Ishikawa (cell line): ENCODE measurements at regions not wholly inside any gene's neighbourhood (a gene's known extent, or its start where the extent isn't known, plus 50 kb on each side); places are given as distances from the start of the nearest gene placed in this dataset.

Source experiments
- CEBPB ChIP-seq: IDR thresholded peaks from 2 replicates; pipeline ENCODE4 v1.6.1; 2012
- CREB1 ChIP-seq: IDR thresholded peaks from 2 replicates; pipeline ENCODE4 v1.6.1; 2012; ENCODE audit warnings: low read depth
- EGR1 ChIP-seq: IDR thresholded peaks from 2 replicates; pipeline ENCODE4 v1.6.1; 2012
- EP300 ChIP-seq: IDR thresholded peaks from 2 replicates; pipeline ENCODE4 v1.6.1; 2012; ENCODE audit warnings: borderline replicate concordance
- FOXM1 ChIP-seq: IDR thresholded peaks from 2 replicates; pipeline ENCODE4 v1.6.1; 2012; ENCODE audit warnings: low read depth, borderline replicate concordance
- MAX ChIP-seq: IDR thresholded peaks from 2 replicates; pipeline ENCODE4 v1.6.1; 2012
- NFIC ChIP-seq: IDR thresholded peaks from 2 replicates; pipeline ENCODE4 v1.6.1; 2012
- RAD21 ChIP-seq: IDR thresholded peaks from 2 replicates; pipeline ENCODE4 v1.6.1; 2012; ENCODE audit warnings: low read depth
- REST ChIP-seq: IDR thresholded peaks from 2 replicates; pipeline ENCODE4 v1.6.1; 2012; ENCODE audit warnings: low read depth, mild to moderate bottlenecking
- TAF1 ChIP-seq: IDR thresholded peaks from 2 replicates; pipeline ENCODE4 v1.6.1; 2012; ENCODE audit warnings: low read depth, mild to moderate bottlenecking
- TCF12 ChIP-seq: IDR thresholded peaks from 2 replicates; pipeline ENCODE4 v1.6.1; 2012; ENCODE audit warnings: low read depth
- TEAD4 ChIP-seq: IDR thresholded peaks from 2 replicates; pipeline ENCODE4 v1.6.1; 2012
- USF1 ChIP-seq: IDR thresholded peaks from 2 replicates; pipeline ENCODE4 v1.6.1; 2012
- YY1 ChIP-seq: IDR thresholded peaks from 2 replicates; pipeline ENCODE4 v1.6.1; 2012; ENCODE audit warnings: low read depth
- ZBTB7A ChIP-seq: IDR thresholded peaks from 2 replicates; pipeline ENCODE4 v1.6.1; 2012; ENCODE audit warnings: low read depth

GRCh38 chr10:57142925-57143576 is 782.0 kb upstream of the ZWINT start:
- TF ChIP-seq ZBTB7A, result no peak
- TF ChIP-seq CEBPB, result no peak
- TF ChIP-seq USF1, result no peak
- no peak for TF ChIP-seq EGR1
- TF ChIP-seq YY1, result no peak
- TF ChIP-seq RAD21, result no peak
- no peak for TF ChIP-seq NFIC
- TF ChIP-seq TCF12, result no peak
- no peak for TF ChIP-seq FOXM1
- no peak for TF ChIP-seq TAF1
- TF ChIP-seq REST, result no peak
- no peak for TF ChIP-seq EP300
- no peak for TF ChIP-seq MAX
- no peak for TF ChIP-seq TEAD4
- TF ChIP-seq CREB1, result no peak

- TF ChIP-seq TEAD4, result no peak
- no peak for TF ChIP-seq ZBTB7A
- TF ChIP-seq TCF12, result no peak
- no peak for TF ChIP-seq FOXM1
- TF ChIP-seq RAD21, result no peak
- no peak for TF ChIP-seq CEBPB
- TF ChIP-seq EGR1, result no peak
- TF ChIP-seq REST, result no peak
- no peak for TF ChIP-seq CREB1
- no peak for TF ChIP-seq TAF1
- no peak for TF ChIP-seq MAX
- TF ChIP-seq EP300, result no peak
- TF ChIP-seq YY1, result no peak
- no peak for TF ChIP-seq USF1
- no peak for TF ChIP-seq NFIC
Observed at GRCh38 chr10:57141708-57142107, 780.6 kb upstream of the ZWINT start.

- no peak for TF ChIP-seq CEBPB
- TF ChIP-seq FOXM1, result no peak
- no peak for TF ChIP-seq TCF12
- TF ChIP-seq TEAD4, result no peak
- TF ChIP-seq EGR1, result no peak
- TF ChIP-seq REST, result no peak
- TF ChIP-seq USF1, result no peak
- no peak for TF ChIP-seq MAX
- no peak for TF ChIP-seq YY1
- TF ChIP-seq EP300, result no peak
- no peak for TF ChIP-seq NFIC
- no peak for TF ChIP-seq ZBTB7A
- TF ChIP-seq TAF1, result no peak
- no peak for TF ChIP-seq RAD21
- no peak for TF ChIP-seq CREB1
Observed at GRCh38 chr10:57119684-57120083, 758.6 kb upstream of the ZWINT start.
